HepG2 (cell line): ENCODE measurements at regions not wholly inside any gene's neighbourhood (a gene's known extent, or its start where the extent isn't known, plus 50 kb on each side); places are given as distances from the start of the nearest gene placed in this dataset.

Source experiments
- BCLAF1 ChIP-seq: fragments of 450-650 bp; IDR thresholded peaks from 2 replicates; pipeline ENCODE4 v1.6.1; 2017; ENCODE audit warnings: mild to moderate bottlenecking
- DNMT3B ChIP-seq: conservative IDR thresholded peaks from 2 replicates; pipeline ENCODE4 v1.6.1; 2016; ENCODE audit warnings: missing biosample characterization, control low read depth
- ETV5 ChIP-seq: IDR thresholded peaks from 2 replicates; pipeline ENCODE4 v1.6.1; 2018; ENCODE audit warnings: missing biosample characterization, missing genetic modification reagents, inconsistent platforms, borderline replicate concordance
- HDAC1 ChIP-seq: sonication (generic); formaldehyde crosslinking; IDR thresholded peaks from 2 replicates; pipeline ENCODE4 v1.5.1; 2020; ENCODE audit warnings: mild to moderate bottlenecking, missing genetic modification reagents
- MTERF4 ChIP-seq: sonication (generic); formaldehyde crosslinking; IDR thresholded peaks from 2 replicates; pipeline ENCODE4 v1.8.0; 2023; ENCODE audit warnings: mild to moderate bottlenecking, missing genetic modification reagents
- NCOA5 ChIP-seq: sonication (generic); formaldehyde crosslinking; IDR thresholded peaks from 2 replicates; pipeline ENCODE4 v1.4.0; 2020; ENCODE audit warnings: missing genetic modification reagents
- PITX1 ChIP-seq: sonication (generic); formaldehyde crosslinking; IDR thresholded peaks from 2 replicates; pipeline ENCODE4 v1.5.1; 2020; ENCODE audit warnings: mild to moderate bottlenecking, missing genetic modification reagents
- SCMH1 ChIP-seq: sonication (generic); formaldehyde crosslinking; IDR thresholded peaks from 2 replicates; pipeline ENCODE4 v1.9.0; 2021; ENCODE audit warnings: missing genetic modification reagents, mild to moderate bottlenecking, borderline replicate concordance
- SUZ12 ChIP-seq: fragments of 150-350 bp; IDR thresholded peaks from 2 replicates; pipeline ENCODE4 v1.6.1; 2014; ENCODE audit warnings: low read depth, low read length
- TAF15 ChIP-seq: fragments of 200-400 bp; formaldehyde crosslinking; IDR thresholded peaks from one replicate; pipeline ENCODE4 v1.6.1; 2018; ENCODE audit warnings: mild to moderate bottlenecking, low read depth, low read length; ENCODE audit not compliant: poor library complexity, severe bottlenecking
- TRAFD1 ChIP-seq: sonication (generic); formaldehyde crosslinking; IDR thresholded peaks from 2 replicates; pipeline ENCODE4 v1.5.1; 2020; ENCODE audit warnings: missing genetic modification reagents, mild to moderate bottlenecking, borderline replicate concordance
- ZBTB43 ChIP-seq: sonication (generic); formaldehyde crosslinking; conservative IDR thresholded peaks from 2 replicates; pipeline ENCODE4 v1.4.0; 2020; ENCODE audit warnings: missing genetic modification reagents
- ZFP62 ChIP-seq: sonication (generic); formaldehyde crosslinking; IDR thresholded peaks from 2 replicates; pipeline ENCODE4 v1.4.0; 2020; ENCODE audit warnings: missing genetic modification reagents
- ZMYM3 ChIP-seq: sonication (generic); formaldehyde crosslinking; IDR thresholded peaks from 2 replicates; pipeline ENCODE4 v1.5.1; 2020; ENCODE audit warnings: mild to moderate bottlenecking, missing genetic modification reagents
- ZMYM4 ChIP-seq: sonication (generic); formaldehyde crosslinking; IDR thresholded peaks from 2 replicates; pipeline ENCODE4 v1.8.1; 2023; ENCODE audit warnings: mild to moderate bottlenecking, missing genetic modification reagents
- ZNF318 ChIP-seq: sonication (generic); formaldehyde crosslinking; IDR thresholded peaks from 2 replicates; pipeline ENCODE4 v1.4.0; 2020; ENCODE audit warnings: mild to moderate bottlenecking, missing genetic modification reagents

- TF ChIP-seq ZMYM3 (CRISPR knock-in tag) (no peak; the same call in 1 of the 2 replicates), ZFP62 (CRISPR knock-in tag) (no peak), ZMYM4 (CRISPR knock-in tag) (no peak), DNMT3B (no peak), NCOA5 (CRISPR knock-in tag) (no peak), HDAC1 (no peak), ETV5 (CRISPR knock-in tag) (no peak), SUZ12 (no peak), ZNF318 (CRISPR knock-in tag) (no peak), TAF15 (no peak), ZBTB43 (CRISPR knock-in tag) (no peak), TRAFD1 (no peak), SCMH1 (CRISPR knock-in tag) (no peak), BCLAF1 (no peak), MTERF4 (CRISPR knock-in tag) (no peak), PITX1 (CRISPR knock-in tag) (no peak)
Measured at GRCh38 chr20:50423758-50424157, 86.4 kb upstream of the PTPN1 start (continued).
